Lower leg skin (tissue), 4 donors: ENCODE measurements at regions not wholly inside any gene's neighbourhood (a gene's known extent, or its start where the extent isn't known, plus 50 kb on each side); places are given as distances from the start of the nearest gene placed in this dataset.

Experiments
- DNase-seq, 2 donors: peaks; one replicate each; pipeline ENCODE4 v3.0.0-alpha.2; 2019; ENCODE audit warnings: low spot score in 2 of 2
- H3K4me3 ChIP-seq: fragments of 200-600 bp; sonication (generic); 2 replicates; pipeline ENCODE4 v1.5.1; 2017; ENCODE audit warnings: mild to moderate bottlenecking, low read depth; ENCODE audit not compliant: poor library complexity, severe bottlenecking
- CTCF ChIP-seq, 3 donors: fragments of 450-650 bp; IDR thresholded peaks; one replicate each; pipeline ENCODE4 v1.5.1; 2016; ENCODE audit warnings: antibody characterized with exemption in 3 of 3, mild to moderate bottlenecking in 3 of 3, moderate library complexity in 2 of 3
- POLR2A ChIP-seq, 2 donors: fragments of 450-650 bp; IDR thresholded peaks; one replicate each; pipeline ENCODE4 v1.6.1; 2016 to 2017; ENCODE audit warnings: antibody characterized with exemption in 2 of 2, mild to moderate bottlenecking in 1 of 2, moderate library complexity in 1 of 2
- WGBS, 2 donors: methylation state at CpG; one replicate each; pipeline ENCODE4 v1.1.5; 2018; 5-methylcytosine and 5-hydroxymethylcytosine counted together
- intact Hi-C: fragments of 100-400 bp; cut with DNase I; formaldehyde crosslinking; loops from one replicate; pipeline ENCODE4 v1.15.0; 2023; ENCODE audit warnings: low total_unique reads

DNA sequence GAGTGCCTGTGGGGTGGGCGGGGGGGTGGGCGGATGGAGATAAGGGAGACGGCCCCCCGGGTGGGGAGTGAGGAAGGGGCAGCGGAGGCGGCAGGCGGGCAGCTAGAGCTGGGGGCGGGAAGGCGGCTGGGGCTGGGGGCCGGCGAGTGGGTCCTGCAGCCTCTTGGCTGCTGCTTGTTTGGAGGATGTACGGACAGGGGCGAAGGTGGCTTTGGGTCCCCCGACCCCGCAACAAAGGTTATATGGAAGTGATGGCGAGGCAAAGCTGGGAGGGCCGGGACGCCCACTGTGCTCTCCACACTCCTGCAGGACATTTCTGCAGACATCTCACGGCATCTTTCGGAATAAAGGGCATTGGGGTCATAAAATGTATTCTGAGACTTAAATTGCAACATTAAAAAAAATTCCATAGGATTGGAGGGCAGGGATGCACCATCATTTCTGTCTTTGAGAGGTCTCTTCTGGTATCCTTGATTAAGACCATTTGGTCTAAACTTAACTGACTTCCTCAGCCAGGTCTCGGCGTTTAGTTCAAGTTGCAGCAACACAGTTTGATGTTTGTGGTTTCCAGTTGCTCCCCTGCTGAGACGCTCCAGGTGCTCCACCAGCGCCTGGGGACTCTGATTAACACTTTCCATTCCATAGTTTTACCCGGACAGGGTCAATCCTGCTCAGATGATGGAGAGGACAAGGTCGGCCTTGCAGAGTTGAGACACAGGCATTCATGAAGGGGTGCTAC is 101.6 kb upstream of the SSBP2 start:
- intact Hi-C loops: loop anchor here (5.0 to 10.0 kb wide), 4 partner anchors 68 to 312 kb away; partner anchors contain the start of genes ATG10 and SSBP2
- TF ChIP-seq POLR2A (IDR thresholded peaks at IDR 0.05) (no peak), CTCF (IDR thresholded peaks at IDR 0.05) (no peak)
- DNase-seq: peak; percentile 19 to 87
- WGBS, 2 donors: 5 to 7% methylated on average over 25 to 26 of the region's 26 CpGs
- no peak overlapping the region for H3K4me3 ChIP-seq

GRCh38 chr5:81851481-81852178 is 100.7 kb upstream of the SSBP2 start:
- WGBS, 2 donors: 0 to 1% methylated on average over 30 to 31 of the region's 31 CpGs
- intact Hi-C loops: loop anchor here (5.0 to 10.0 kb wide), 4 partner anchors 67 to 313 kb away; partner anchors contain the start of genes ATG10 and SSBP2

DNA sequence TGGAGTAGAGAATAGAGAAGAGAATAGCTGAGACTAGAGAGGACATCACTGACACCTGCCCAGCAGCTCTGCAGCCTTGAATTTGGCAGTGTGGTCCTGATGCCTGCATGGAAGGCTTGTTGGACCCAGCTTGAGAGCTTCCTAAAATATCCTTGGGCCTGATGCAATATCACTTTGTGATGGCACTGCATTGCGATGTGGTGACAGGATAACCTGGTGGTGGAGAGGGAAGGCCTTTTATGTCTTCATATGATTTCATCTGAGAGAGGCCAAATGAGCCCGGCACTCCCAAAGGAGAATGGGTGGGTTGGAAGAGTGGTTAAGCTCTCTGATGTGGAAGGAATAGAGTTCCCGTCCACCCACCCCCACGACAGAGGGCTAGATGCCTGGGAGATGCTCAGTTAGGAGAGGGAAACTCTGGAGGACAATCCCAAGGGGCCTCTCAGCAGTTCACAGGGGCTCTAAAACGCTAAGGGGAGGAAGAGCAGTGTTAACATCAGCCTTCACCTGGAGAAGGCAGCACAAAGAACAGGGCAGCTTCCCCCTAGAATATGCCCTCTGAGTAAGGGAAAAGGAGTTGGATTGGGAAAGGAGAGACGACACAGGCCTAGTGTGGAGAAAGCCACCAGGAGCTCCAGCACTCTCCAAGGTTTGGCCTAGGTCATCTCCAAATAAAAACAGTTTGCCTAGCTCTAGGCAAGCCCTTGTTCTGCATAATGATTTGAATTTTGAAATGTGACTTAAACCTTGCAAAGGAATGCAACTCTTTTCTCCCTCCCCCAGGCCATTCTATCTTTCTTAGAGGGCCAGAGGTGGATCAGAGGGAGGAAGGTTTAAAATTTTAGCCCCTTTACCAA is 99.8 kb upstream of the SSBP2 start:
- TF ChIP-seq CTCF (IDR thresholded peaks at IDR 0.05) (no peak), POLR2A (IDR thresholded peaks at IDR 0.05) (no peak)
- intact Hi-C loops: loop anchor here (5.0 to 10.0 kb wide), 4 partner anchors 66 to 314 kb away; partner anchors contain the start of genes ATG10 and SSBP2
- DNase-seq: no peak
- WGBS, 2 donors: 49% methylated on average over 6 of the region's 6 CpGs
- no peak overlapping the region for H3K4me3 ChIP-seq

More at GRCh38 chr5:81851481-81852178, 100.7 kb upstream of the SSBP2 start:
- DNase-seq: peak; percentile 96 to 99
- peak overlapping the region; percentile 39 for H3K4me3 ChIP-seq
- TF ChIP-seq POLR2A (IDR thresholded peaks at IDR 0.05) (no peak), CTCF (IDR thresholded peaks at IDR 0.05) (no peak)

DNA sequence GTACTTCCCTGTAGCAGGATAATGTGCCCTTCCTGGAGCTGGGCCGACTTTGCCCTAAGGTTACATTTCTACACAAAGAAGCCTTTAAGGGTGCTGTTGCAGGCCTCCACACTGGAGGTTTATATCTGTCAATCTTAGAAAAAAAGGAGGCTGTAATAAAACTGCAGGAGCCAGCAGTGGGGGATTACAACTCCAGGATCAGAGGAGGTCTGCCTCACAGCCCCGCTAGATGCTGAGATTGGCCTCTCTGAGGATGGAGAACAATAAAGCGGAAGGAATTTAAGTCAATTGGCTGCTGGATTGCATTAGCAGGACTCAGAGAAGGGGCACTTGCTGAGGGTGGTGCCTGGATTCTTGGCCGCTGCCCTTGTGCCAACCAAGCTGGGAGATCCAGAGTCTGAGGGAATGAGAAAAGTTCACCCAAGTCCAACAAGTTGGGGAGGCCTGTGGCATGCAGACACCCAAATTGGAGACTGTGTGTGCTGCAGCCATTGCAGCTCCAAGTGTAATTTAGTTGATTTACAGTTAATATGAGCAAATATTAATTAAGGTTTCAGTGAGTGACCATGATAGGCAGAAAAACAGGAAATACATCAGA is 99.0 kb upstream of the SSBP2 start:
- no peak for TF ChIP-seq CTCF (IDR thresholded peaks at IDR 0.05)
- TF ChIP-seq POLR2A (IDR thresholded peaks at IDR 0.05): no peak
- no peak for DNase-seq
- 75 to 83% methylated on average over 4 of the region's 4 CpGs for WGBS, 2 donors
- no peak overlapping the region for H3K4me3 ChIP-seq
- intact Hi-C loops: loop anchor here (5.0 to 10.0 kb wide), 4 partner anchors 65 to 315 kb away; partner anchors contain the start of genes ATG10 and SSBP2

DNA sequence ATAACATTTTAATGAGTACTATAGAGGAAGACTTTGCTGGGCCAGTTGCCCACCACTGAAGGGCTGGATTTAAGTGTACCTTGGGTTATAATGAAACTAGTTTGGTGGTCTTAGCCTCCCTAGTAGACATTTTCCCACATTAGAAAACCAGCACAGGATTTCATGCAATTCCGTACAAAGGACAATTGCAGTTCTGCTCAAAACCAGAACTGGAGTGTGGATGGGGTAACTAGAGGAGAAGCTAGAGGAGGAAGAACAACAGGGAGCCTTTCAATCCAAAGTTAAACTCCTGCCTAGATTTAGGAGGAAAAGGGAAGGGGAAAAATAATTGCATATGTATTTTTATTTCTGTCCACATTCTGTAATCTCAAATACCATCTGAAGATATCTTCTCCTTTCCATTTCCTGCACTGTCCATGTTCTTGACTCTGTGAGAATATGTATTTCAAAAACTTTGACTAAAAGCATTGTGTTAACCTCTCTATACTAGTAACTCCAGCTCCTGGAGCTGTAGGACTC is 97.5 kb upstream of the SSBP2 start:
- intact Hi-C loops: no loop called here
- DNase-seq: no peak
- 8 to 26% methylated on average over 1 of the region's 1 CpG for WGBS, 2 donors
- H3K4me3 ChIP-seq: no peak overlapping the region
- TF ChIP-seq POLR2A (IDR thresholded peaks at IDR 0.05) (no peak), CTCF (IDR thresholded peaks at IDR 0.05) (no peak)
